ENCODE measurements at regions not wholly inside any gene's neighbourhood (a gene's known extent, or its start where the extent isn't known, plus 50 kb on each side); places are given as distances from the start of the nearest gene placed in this dataset.

- TF ChIP-seq CTCF (IDR thresholded peaks at IDR 0.05) (no peak), POLR2A (IDR thresholded peaks at IDR 0.05) (no peak), EP300 (IDR thresholded peaks at IDR 0.05) (no peak)
These were observed 358.8 kb downstream of the VPS13C start for GRCh38 chr15:61701455-61701854.

Measured in tibial nerve (tissue), 4 donors.